ENCODE measurements at regions not wholly inside any gene's neighbourhood (a gene's known extent, or its start where the extent isn't known, plus 50 kb on each side); places are given as distances from the start of the nearest gene placed in this dataset.

GRCh38 chr11:43072096-43072495, 239.7 kb upstream of the API5 start:
- Histone ChIP-seq H3K36me3 (ENCODE audit: control insufficient read depth in 1 of 2, insufficient read depth in 2 of 2, low read depth in 1 of 2, low read length in 2 of 2) (no peaks in the 10 kb centered on the region), H3K79me1 (replicated peaks; ENCODE audit: low read length, poor library complexity, severe bottlenecking) (no peaks in the 10 kb centered on the region), H3K9me3 (ENCODE audit: control insufficient read depth, low read length) (no peaks in the 10 kb centered on the region), H3K14ac (ENCODE audit: low read length in 2 of 2) (no peak overlapping the region), H3K4ac (ENCODE audit: low read depth in 1 of 2, low read length in 2 of 2) (no peak overlapping the region), H3K27me3 (ENCODE audit: control insufficient read depth in 1 of 2, insufficient read depth in 1 of 2, low read length in 2 of 2) (no peaks in the 10 kb centered on the region), H3K4me1 (ENCODE audit: control insufficient read depth, insufficient read depth, low read depth, low read length) (no peaks in the 10 kb centered on the region), H4K91ac (ENCODE audit: low read length) (no peak overlapping the region), H2BK15ac (ENCODE audit: low read depth, poor library complexity, severe bottlenecking) (no peak overlapping the region), H2BK5ac (ENCODE audit: low read depth, low read length, poor library complexity, severe bottlenecking) (no peak overlapping the region), H3K23ac (ENCODE audit: low read length in 2 of 2) (no peak overlapping the region), H3K9ac (ENCODE audit: low read length) (no peak overlapping the region), H3K4me3 (ENCODE audit: insufficient read depth in 1 of 2, low read depth in 1 of 2, low read length in 2 of 2) (no peak overlapping the region), H3K4me2 (ENCODE audit: low read length, poor library complexity, severe bottlenecking) (no peak overlapping the region), H3K27ac (ENCODE audit: low read length, poor library complexity, severe bottlenecking) (no peak overlapping the region), H4K8ac (ENCODE audit: low read length) (no peak overlapping the region), H2BK120ac (ENCODE audit: low read depth, low read length) (no peak overlapping the region), H2AFZ (ENCODE audit: low read depth, low read length) (no peak overlapping the region), H3K18ac (ENCODE audit: low read depth in 1 of 2, low read length in 2 of 2) (no peak overlapping the region), H2AK5ac (ENCODE audit: low read length, severe bottlenecking) (no peak overlapping the region), H2BK12ac (ENCODE audit: low read length in 2 of 2) (no peak overlapping the region)
- 53% methylated on average over 2 of the region's 3 CpGs for WGBS
- no peak for DNase-seq

- H2AFZ ChIP-seq (ENCODE audit: low read depth, low read length) = no peak overlapping the region
- 41% methylated on average over 4 of the region's 4 CpGs for WGBS
Measured at GRCh38 chr11:43072911-43073310, 238.9 kb upstream of the API5 start.

GRCh38 chr11:43074810-43075209, 237.0 kb upstream of the API5 start:
- no peak overlapping the region for H3K18ac ChIP-seq (ENCODE audit: low read depth in 1 of 2, low read length in 2 of 2)
- no peak overlapping the region for H3K14ac ChIP-seq (ENCODE audit: low read length in 2 of 2)
- H3K4me3 ChIP-seq (ENCODE audit: insufficient read depth in 1 of 2, low read depth in 1 of 2, low read length in 2 of 2) = no peak overlapping the region
- no peak overlapping the region for H3K4ac ChIP-seq (ENCODE audit: low read depth in 1 of 2, low read length in 2 of 2)
- H3K27ac ChIP-seq (ENCODE audit: low read length, poor library complexity, severe bottlenecking) = no peak overlapping the region
- no peak overlapping the region for H2AFZ ChIP-seq (ENCODE audit: low read depth, low read length)
- no peak overlapping the region for H3K9ac ChIP-seq (ENCODE audit: low read length)
- H3K79me1 ChIP-seq (replicated peaks; ENCODE audit: low read length, poor library complexity, severe bottlenecking) = no peaks in the 10 kb centered on the region
- H3K36me3 ChIP-seq (ENCODE audit: control insufficient read depth in 1 of 2, insufficient read depth in 2 of 2, low read depth in 1 of 2, low read length in 2 of 2) = no peaks in the 10 kb centered on the region
- H3K9me3 ChIP-seq (ENCODE audit: control insufficient read depth, low read length) = no peaks in the 10 kb centered on the region
- H4K91ac ChIP-seq (ENCODE audit: low read length) = no peak overlapping the region
- no peak overlapping the region for H3K4me2 ChIP-seq (ENCODE audit: low read length, poor library complexity, severe bottlenecking)
- H3K4me1 ChIP-seq (ENCODE audit: control insufficient read depth, insufficient read depth, low read depth, low read length) = no peaks in the 10 kb centered on the region
- H2BK120ac ChIP-seq (ENCODE audit: low read depth, low read length) = no peak overlapping the region
- no peak overlapping the region for H2BK12ac ChIP-seq (ENCODE audit: low read length in 2 of 2)
- no peak overlapping the region for H4K8ac ChIP-seq (ENCODE audit: low read length)
- no peaks in the 10 kb centered on the region for H3K27me3 ChIP-seq (ENCODE audit: control insufficient read depth in 1 of 2, insufficient read depth in 1 of 2, low read length in 2 of 2)
- no peak overlapping the region for H2BK15ac ChIP-seq (ENCODE audit: low read depth, poor library complexity, severe bottlenecking)
- DNase-seq = no peak
- no peak overlapping the region for H2AK5ac ChIP-seq (ENCODE audit: low read length, severe bottlenecking)
- H2BK5ac ChIP-seq (ENCODE audit: low read depth, low read length, poor library complexity, severe bottlenecking) = no peak overlapping the region
- no peak overlapping the region for H3K23ac ChIP-seq (ENCODE audit: low read length in 2 of 2)

More at GRCh38 chr11:43072911-43073310, 238.9 kb upstream of the API5 start:
- Histone ChIP-seq H2BK120ac (ENCODE audit: low read depth, low read length) (no peak overlapping the region), H3K4me1 (ENCODE audit: control insufficient read depth, insufficient read depth, low read depth, low read length) (no peaks in the 10 kb centered on the region), H3K4me2 (ENCODE audit: low read length, poor library complexity, severe bottlenecking) (no peak overlapping the region), H3K79me1 (replicated peaks; ENCODE audit: low read length, poor library complexity, severe bottlenecking) (no peaks in the 10 kb centered on the region), H2BK5ac (ENCODE audit: low read depth, low read length, poor library complexity, severe bottlenecking) (no peak overlapping the region), H3K14ac (ENCODE audit: low read length in 2 of 2) (no peak overlapping the region), H3K27me3 (ENCODE audit: control insufficient read depth in 1 of 2, insufficient read depth in 1 of 2, low read length in 2 of 2) (no peaks in the 10 kb centered on the region), H2BK12ac (ENCODE audit: low read length in 2 of 2) (no peak overlapping the region), H3K27ac (ENCODE audit: low read length, poor library complexity, severe bottlenecking) (no peak overlapping the region), H3K23ac (ENCODE audit: low read length in 2 of 2) (no peak overlapping the region), H4K8ac (ENCODE audit: low read length) (no peak overlapping the region), H3K9me3 (ENCODE audit: control insufficient read depth, low read length) (no peaks in the 10 kb centered on the region), H2AK5ac (ENCODE audit: low read length, severe bottlenecking) (no peak overlapping the region), H3K4ac (ENCODE audit: low read depth in 1 of 2, low read length in 2 of 2) (no peak overlapping the region), H3K36me3 (ENCODE audit: control insufficient read depth in 1 of 2, insufficient read depth in 2 of 2, low read depth in 1 of 2, low read length in 2 of 2) (no peaks in the 10 kb centered on the region), H3K18ac (ENCODE audit: low read depth in 1 of 2, low read length in 2 of 2) (no peak overlapping the region), H4K91ac (ENCODE audit: low read length) (no peak overlapping the region), H3K4me3 (ENCODE audit: insufficient read depth in 1 of 2, low read depth in 1 of 2, low read length in 2 of 2) (no peak overlapping the region), H2BK15ac (ENCODE audit: low read depth, poor library complexity, severe bottlenecking) (no peak overlapping the region), H3K9ac (ENCODE audit: low read length) (no peak overlapping the region)
- no peak for DNase-seq

- H2BK5ac ChIP-seq (ENCODE audit: low read depth, low read length, poor library complexity, severe bottlenecking) = no peak overlapping the region
- H3K27me3 ChIP-seq (ENCODE audit: control insufficient read depth in 1 of 2, insufficient read depth in 1 of 2, low read length in 2 of 2) = no peaks in the 10 kb centered on the region
- H3K27ac ChIP-seq (ENCODE audit: low read length, poor library complexity, severe bottlenecking) = no peak overlapping the region
- no peak overlapping the region for H4K91ac ChIP-seq (ENCODE audit: low read length)
- H3K23ac ChIP-seq (ENCODE audit: low read length in 2 of 2) = no peak overlapping the region
- DNase-seq = no peak
- H3K14ac ChIP-seq (ENCODE audit: low read length in 2 of 2) = no peak overlapping the region
- H4K8ac ChIP-seq (ENCODE audit: low read length) = no peak overlapping the region
- H3K4me1 ChIP-seq (ENCODE audit: control insufficient read depth, insufficient read depth, low read depth, low read length) = no peaks in the 10 kb centered on the region
- H2BK120ac ChIP-seq (ENCODE audit: low read depth, low read length) = no peak overlapping the region
- H2BK12ac ChIP-seq (ENCODE audit: low read length in 2 of 2) = no peak overlapping the region
- no peaks in the 10 kb centered on the region for H3K79me1 ChIP-seq (replicated peaks; ENCODE audit: low read length, poor library complexity, severe bottlenecking)
- no peak overlapping the region for H2BK15ac ChIP-seq (ENCODE audit: low read depth, poor library complexity, severe bottlenecking)
- H3K4ac ChIP-seq (ENCODE audit: low read depth in 1 of 2, low read length in 2 of 2) = no peak overlapping the region
- no peak overlapping the region for H3K4me2 ChIP-seq (ENCODE audit: low read length, poor library complexity, severe bottlenecking)
- H3K18ac ChIP-seq (ENCODE audit: low read depth in 1 of 2, low read length in 2 of 2) = no peak overlapping the region
- H2AFZ ChIP-seq (ENCODE audit: low read depth, low read length) = no peak overlapping the region
- no peak overlapping the region for H3K4me3 ChIP-seq (ENCODE audit: insufficient read depth in 1 of 2, low read depth in 1 of 2, low read length in 2 of 2)
- H3K9me3 ChIP-seq (ENCODE audit: control insufficient read depth, low read length) = no peaks in the 10 kb centered on the region
- H3K9ac ChIP-seq (ENCODE audit: low read length) = no peak overlapping the region
- H3K36me3 ChIP-seq (ENCODE audit: control insufficient read depth in 1 of 2, insufficient read depth in 2 of 2, low read depth in 1 of 2, low read length in 2 of 2) = no peaks in the 10 kb centered on the region
- no peak overlapping the region for H2AK5ac ChIP-seq (ENCODE audit: low read length, severe bottlenecking)
Measured at GRCh38 chr11:43101113-43101512, 210.7 kb upstream of the API5 start.

All from mesenchymal stem cell (in vitro differentiated cells and primary cell).